Peyer's patch (tissue), 4 donors: ENCODE measurements at regions not wholly inside any gene's neighbourhood (a gene's known extent, or its start where the extent isn't known, plus 50 kb on each side); places are given as distances from the start of the nearest gene placed in this dataset.

Experiments used
- CTCF ChIP-seq, 6 experiments: fragments of 450-650 bp in 4 of 6; fragments of 200-600 bp in 2 of 6; sonication (generic) in 1 of 6; IDR thresholded peaks; one replicate each; pipeline ENCODE4 v1.5.1; 2017 to 2019; ENCODE audit warnings: antibody characterized with exemption in 6 of 6, mild to moderate bottlenecking in 3 of 6, moderate library complexity in 1 of 6
- POLR2A ChIP-seq, 2 donors: fragments of 450-650 bp; IDR thresholded peaks; one replicate each; pipeline ENCODE4 v1.5.1; 2017; ENCODE audit warnings: antibody characterized with exemption in 2 of 2, mild to moderate bottlenecking in 2 of 2, moderate library complexity in 2 of 2

DNA sequence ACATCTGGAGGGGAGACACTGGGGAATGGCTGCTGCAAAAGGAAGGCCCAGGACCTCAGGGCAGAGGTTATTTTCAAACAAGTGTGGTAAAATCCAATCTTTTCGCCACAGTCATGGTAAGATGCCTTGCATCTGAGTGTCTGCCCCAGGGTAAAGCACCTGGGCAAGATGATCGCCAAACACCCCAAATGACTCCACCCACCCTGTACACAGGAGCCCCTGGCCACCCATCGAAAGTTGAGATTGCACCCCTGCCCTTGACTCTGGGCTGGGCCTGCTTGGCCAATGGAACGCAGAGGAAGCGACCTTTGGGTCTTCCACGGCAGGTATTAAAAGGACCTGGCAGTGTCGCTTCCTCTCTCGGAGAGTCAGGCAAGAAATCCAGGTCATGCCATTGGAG is 88.8 kb downstream of the C16orf95 start:
- no peak for TF ChIP-seq CTCF (IDR thresholded peaks at IDR 0.05)
- no peak for TF ChIP-seq POLR2A (IDR thresholded peaks at IDR 0.05)
